IPS DF 4.7 (cell line): ENCODE measurements at regions not wholly inside any gene's neighbourhood (a gene's known extent, or its start where the extent isn't known, plus 50 kb on each side); places are given as distances from the start of the nearest gene placed in this dataset.

Experiments used
- DNase-seq: peaks from one replicate; pipeline ENCODE4 v3.0.0-alpha.2; 2013; ENCODE audit warnings: low spot score; ENCODE audit errors: extremely low read depth

DNA sequence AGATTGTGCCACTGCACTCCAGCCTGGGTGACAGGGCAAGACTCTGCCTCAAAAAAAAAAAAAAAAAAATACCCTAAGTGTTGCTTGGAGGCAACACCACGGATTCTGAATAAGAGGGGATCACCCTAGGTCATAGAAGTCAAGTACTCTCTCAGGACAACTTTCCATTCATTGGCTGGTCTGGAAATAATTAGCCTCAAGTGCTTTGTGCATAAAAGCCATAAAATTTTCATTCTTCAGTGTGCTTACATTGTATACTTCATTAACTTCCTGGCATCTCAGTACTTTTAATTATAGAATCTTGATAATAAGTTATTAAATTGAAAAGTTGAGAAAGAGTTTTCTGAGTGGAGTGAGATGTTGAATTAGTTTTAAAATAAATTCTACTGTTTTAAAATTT is 876.1 kb upstream of the FAM98A start:
- DNase-seq = no peak

GRCh38 chr2:34474646-34475045 is 875.5 kb upstream of the FAM98A start:
- DNase-seq = no peak

DNA sequence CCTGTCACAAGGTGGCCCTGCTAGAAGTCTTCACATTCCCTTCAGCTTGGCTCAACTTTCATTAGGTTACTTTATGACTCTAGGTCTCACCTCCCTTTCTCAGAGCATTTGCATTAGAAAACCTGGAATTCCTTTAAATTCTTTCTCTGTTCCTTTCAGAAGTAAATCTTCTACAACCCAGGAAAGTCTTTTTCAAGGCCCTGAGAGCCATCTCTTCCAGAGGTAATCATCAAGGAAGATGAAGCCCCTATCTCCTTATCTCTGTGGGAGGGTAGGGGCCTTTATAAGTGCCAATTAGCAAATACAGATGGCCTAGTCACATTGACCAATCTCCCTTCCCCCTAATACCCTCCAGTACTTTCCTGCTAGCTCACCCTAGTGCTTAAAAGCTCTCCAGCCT is 848.0 kb upstream of the FAM98A start:
- peak; percentile 85 for DNase-seq

DNA sequence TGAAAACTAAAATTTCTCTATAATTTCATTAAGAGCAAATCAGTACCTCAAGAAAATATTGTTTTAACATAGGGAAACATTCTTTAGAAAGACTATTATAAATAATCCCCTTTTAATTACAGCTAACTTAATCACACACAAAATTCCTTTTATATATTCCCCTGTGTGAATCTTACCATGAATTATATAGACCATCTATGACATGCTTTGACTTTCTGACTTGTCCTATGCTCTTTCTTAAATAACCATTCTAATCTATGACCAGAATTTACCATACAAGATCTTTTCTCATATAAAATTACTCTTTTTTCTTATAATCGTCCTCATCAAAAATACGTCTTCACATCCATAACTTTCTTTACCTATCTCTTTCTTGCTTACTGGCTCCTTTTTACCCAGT is 824.2 kb upstream of the FAM98A start:
- no peak for DNase-seq

GRCh38 chr2:34419856-34420255 is 820.8 kb upstream of the FAM98A start:
- DNase-seq = no peak

GRCh38 chr2:34416856-34417255 is 817.8 kb upstream of the FAM98A start:
- no peak for DNase-seq

DNA sequence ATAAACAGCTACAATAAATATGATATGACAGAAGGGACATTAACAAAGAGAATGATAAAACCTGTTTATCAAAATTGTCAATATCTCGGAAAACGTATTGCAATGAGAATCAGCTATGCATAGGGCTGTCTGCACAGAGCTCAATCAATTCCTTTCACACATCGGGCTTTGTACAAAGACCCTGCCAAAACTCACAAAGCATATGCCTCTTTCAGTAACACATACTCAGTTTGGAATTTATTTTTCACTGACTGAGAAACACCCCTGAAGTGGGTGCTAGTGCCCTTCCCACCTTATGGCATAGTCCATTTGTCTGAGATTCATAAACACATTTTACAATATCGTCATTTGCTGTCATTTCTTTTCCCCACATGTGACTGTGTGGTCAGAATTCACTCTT is 815.8 kb upstream of the FAM98A start:
- DNase-seq = no peak

DNA sequence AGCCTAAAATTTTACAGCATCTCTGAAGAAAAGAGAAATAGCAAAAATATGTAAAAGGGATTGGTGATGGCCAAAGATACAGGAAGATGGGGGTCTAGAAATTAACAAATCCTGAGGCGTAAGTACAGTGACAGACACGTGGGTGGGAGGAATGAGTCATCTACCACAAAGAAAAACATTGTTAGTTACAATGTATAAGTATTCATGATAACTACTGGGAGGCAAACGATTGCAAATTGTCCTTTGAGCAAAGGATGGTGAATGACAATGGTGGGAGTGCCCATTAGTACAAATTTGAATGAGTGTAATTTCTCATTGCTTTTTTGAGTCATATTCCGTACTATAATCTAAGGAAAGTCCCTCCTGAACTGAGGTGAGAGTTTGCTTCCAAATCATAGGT is 809.0 kb upstream of the FAM98A start:
- no peak for DNase-seq

DNA sequence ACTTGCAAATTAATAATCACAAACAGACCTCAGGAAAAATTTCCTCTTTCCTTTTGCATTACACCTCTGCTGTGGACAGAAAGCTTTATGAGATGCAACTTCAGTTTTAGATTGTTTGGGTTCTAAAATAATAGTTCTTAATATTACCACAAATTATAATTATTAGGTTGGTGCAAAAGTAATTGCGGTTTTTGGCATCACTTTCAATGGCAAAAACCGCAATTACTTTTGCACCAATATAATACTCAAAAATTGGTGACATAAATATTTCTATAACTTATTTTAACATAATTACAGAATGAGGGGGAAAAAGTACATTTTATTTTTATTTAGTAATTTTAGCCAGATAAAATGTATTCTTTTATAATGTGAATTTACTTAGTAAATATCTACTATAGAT is 804.4 kb upstream of the FAM98A start:
- DNase-seq = no peak

DNA sequence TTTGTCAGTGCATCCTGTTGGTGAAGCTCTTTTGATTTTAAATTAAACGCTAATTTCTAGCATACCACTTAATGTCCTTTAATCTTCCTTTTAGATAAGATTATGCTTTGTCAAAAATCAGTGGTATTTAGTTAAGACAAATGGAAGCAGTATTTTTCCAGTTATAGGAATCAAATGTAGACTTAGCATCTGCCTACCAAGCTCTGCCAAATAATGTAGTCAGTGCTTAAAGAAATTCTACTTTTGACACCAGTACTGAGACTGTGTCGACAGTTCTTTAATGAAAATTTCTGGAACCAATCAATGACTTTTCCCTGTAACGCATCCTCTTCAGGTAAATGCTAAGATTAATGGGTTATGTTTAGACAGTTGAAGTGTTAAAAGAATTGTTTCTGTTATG is 803.3 kb upstream of the FAM98A start:
- DNase-seq = no peak

DNA sequence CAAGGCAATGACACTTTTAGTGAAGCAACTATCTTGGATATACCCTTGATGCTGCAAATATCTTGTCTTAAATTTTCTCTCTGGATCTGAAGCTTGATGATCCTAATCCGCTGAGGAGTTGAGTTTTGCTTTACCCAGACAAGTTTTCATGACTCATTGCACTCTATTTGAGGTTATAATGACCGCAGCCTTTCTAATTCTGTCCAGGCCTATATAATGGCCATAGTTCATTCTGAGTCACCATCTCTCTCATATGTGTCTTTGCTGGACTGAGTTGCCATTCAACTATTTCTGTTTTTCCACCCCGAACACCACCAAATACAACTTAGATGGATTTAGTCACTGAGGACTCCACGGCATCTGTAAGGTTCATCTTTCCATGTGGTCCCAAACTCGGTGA is 802.1 kb upstream of the FAM98A start:
- DNase-seq = no peak

GRCh38 chr2:34388446-34388845 is 789.3 kb upstream of the FAM98A start:
- no peak for DNase-seq

GRCh38 chr2:34387536-34387935 is 788.4 kb upstream of the FAM98A start:
- DNase-seq = no peak

DNA sequence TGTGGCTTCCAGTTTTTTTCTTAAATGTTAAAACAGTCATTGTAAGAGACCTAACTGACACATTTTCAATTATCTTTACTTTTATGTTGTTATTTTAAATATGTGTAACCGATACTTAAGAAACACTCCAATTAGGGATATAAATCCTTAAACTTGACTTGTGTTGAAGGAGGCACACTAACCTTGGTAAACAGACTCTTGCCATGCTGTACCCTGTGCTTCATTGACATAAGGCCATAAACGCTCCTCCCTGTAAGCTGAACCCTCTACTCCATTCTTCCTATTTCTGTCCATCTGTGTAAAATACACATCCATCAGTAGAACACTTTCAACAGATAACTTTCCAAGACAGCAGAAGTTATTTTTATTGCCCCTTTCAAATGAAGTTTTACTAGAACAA is 780.5 kb upstream of the FAM98A start:
- DNase-seq = no peak

- DNase-seq = no peak
Observed at GRCh38 chr2:34373586-34374233, 774.6 kb upstream of the FAM98A start.

- DNase-seq = no peak
Observed at GRCh38 chr2:34372967-34373366, 773.9 kb upstream of the FAM98A start.

- no peak for DNase-seq
Observed at GRCh38 chr2:34371711-34372110, 772.6 kb upstream of the FAM98A start.

DNA sequence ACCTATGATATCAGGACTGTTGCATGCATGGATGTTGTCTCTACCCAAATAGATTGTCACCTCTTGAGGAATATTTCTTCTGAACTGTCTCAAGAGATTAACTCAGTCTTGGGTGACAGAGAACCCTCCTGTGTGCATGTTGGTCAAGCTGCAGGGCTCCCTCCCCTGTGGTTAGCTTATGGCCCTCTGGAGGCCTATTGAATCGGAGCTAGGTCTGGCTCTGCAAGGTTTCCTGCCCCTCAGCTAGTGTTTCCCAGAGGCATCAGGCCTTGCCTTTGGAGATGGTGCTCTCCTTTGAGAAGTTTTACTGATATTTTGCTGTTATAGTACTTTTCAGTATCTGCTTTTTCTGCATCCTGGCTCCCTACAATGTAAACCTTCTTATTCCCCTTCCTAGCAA is 769.2 kb upstream of the FAM98A start:
- DNase-seq = no peak

DNA sequence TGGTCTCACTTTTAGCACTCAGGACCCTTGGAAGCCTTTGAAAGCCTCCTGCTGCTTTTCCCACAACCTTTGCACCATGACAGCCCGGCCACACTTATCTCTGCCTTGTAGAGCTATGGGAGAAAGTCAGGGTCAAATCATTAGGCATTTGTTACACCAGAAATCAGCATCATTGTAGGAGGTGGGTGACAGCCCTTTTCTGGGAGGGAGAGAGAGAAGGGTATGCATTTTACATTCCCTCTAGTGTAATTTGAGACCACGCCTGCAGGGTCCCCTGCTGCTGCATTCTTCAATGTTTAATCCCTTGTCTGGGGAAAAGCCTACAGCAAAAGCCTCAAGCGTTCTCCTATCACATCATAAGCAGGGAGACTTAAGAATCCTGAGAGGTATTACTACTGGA is 766.8 kb upstream of the FAM98A start:
- DNase-seq = peak; percentile 74

DNA sequence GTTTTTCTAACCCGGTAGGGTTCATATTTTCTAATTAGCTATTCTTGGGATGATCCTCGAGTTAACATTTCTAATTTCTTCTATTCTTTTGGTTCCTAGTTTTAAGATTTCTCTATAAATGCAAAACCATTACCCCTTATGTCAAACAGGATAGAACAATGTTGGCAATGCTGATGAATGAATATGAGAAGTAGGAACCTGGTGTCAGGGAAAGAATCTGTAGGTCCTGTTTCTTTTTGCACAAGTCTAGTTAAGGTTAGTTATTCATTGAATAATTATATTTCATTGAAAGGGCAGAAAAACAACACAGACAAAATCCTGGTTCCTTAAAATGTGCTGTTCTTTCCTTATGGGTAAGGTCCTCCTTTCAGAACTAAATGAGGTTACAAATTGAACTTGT is 766.4 kb upstream of the FAM98A start:
- no peak for DNase-seq

DNA sequence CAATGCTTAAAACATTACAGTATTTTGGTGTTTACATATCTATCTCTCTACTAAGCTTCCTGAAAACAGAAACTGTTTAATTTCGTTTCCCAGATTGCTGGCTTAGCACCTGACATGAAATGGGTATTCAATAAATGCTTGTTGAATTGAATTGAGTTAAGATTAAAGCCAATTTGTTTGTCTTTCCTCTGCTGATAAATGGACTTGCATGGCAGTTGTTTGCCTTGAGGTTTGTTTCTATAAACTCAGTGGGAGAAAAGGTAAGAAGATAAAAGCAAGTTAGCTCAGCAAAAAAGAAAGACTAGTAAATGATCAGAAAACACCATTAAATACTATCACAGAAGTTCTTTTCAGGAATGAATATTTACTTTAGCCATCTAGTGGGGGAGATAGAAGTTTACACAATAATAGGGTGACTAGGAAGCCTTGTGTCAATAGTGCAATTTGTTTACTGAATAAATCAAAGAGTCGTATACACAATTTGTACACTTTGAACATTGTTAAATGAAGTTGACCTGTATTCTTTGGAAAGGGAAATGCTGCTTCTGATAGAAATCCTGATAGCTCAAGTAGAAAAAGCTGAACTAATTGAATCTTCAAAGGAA is 754.5 kb upstream of the FAM98A start:
- no peak for DNase-seq

DNA sequence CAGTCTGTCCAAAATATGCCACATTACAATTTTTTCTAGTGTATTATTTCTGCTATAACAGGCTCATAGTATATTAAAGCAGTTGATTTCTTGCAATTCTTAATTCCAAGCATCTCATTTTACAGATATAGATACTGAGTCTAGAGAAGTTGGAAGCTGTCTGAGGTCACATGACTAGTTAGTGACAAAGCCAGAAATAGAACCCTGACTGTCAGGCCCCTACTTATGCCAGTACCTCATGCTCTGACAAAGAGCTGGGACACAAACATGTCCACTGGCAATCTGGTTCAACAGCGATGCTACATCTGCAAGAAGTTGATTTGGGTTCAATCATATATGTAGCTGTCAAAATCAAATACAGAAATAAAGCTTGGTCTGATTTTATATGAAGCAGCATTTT is 750.4 kb upstream of the FAM98A start:
- DNase-seq = no peak

GRCh38 chr2:34345030-34345429 is 745.9 kb upstream of the FAM98A start:
- no peak for DNase-seq

- DNase-seq = no peak
Observed at GRCh38 chr2:34340307-34340706, 741.2 kb upstream of the FAM98A start.
